Thyroid gland (tissue), 4 donors: ENCODE measurements at regions not wholly inside any gene's neighbourhood (a gene's known extent, or its start where the extent isn't known, plus 50 kb on each side); places are given as distances from the start of the nearest gene placed in this dataset.
"Not testable (repeated sequence)": the region's sequence is repeated elsewhere in the genome, so short reads cannot be mapped to it uniquely, and the experiment has no call there.

Experiments
- CTCF ChIP-seq, 6 experiments: fragments of 200-600 bp in 3 of 6; fragments of 450-650 bp in 3 of 6; sonication (generic) in 3 of 6; IDR thresholded peaks; one replicate each; pipeline ENCODE4 v1.5.1; 2016 to 2019; ENCODE audit warnings: antibody characterized with exemption in 6 of 6, mild to moderate bottlenecking in 2 of 6, inconsistent platforms in 1 of 6, moderate library complexity in 1 of 6
- POLR2A ChIP-seq, 2 donors: fragments of 450-650 bp; IDR thresholded peaks; one replicate each; pipeline ENCODE4 v1.6.1; 2017; ENCODE audit warnings: antibody characterized with exemption in 2 of 2, mild to moderate bottlenecking in 2 of 2, moderate library complexity in 1 of 2

- TF ChIP-seq CTCF, POLR2A (IDR thresholded peaks at IDR 0.05): not testable (repeated sequence)
Measured at GRCh38 chr1:65654526-65654925, 138.2 kb upstream of the PDE4B start.
